ENCODE measurements at regions not wholly inside any gene's neighbourhood (a gene's known extent, or its start where the extent isn't known, plus 50 kb on each side); places are given as distances from the start of the nearest gene placed in this dataset.

- Histone ChIP-seq H3K4me1 (no peaks in the 10 kb centered on the region), H3K27me3 (ENCODE audit: insufficient read depth in 3 of 3, low read length in 2 of 3) (no peaks in the 10 kb centered on the region), H3K36me3 (ENCODE audit: insufficient read depth in 1 of 2, low read depth in 1 of 2) (no peaks in the 10 kb centered on the region), H3K4me3 (no peak overlapping the region), H3K9me3 (no peaks in the 10 kb centered on the region), H3K27ac (no peak overlapping the region)
- DNase-seq (no peak), ATAC-seq (no peak)
- intact Hi-C loops (cut with DNase I), result no loop called here
- 53 to 60% (median 59%) methylated on average over 2 of the region's 2 CpGs for WGBS, 3 donors
- no peak for TF ChIP-seq CTCF (IDR thresholded peaks at IDR 0.05)
These were observed 888.0 kb downstream of the NTRK3 start for GRCh38 chr15:87368511-87368910.

- no peaks in the 10 kb centered on the region for H3K36me3 ChIP-seq (ENCODE audit: insufficient read depth in 1 of 2, low read depth in 1 of 2)
- ATAC-seq (no peak), DNase-seq (no peak)
- H3K4me1 ChIP-seq, result no peaks in the 10 kb centered on the region
- no peak overlapping the region for H3K4me3 ChIP-seq
- H3K27me3 ChIP-seq (ENCODE audit: insufficient read depth in 3 of 3, low read length in 2 of 3), result no peaks in the 10 kb centered on the region
- intact Hi-C loops (cut with DNase I), result no loop called here
- TF ChIP-seq CTCF (IDR thresholded peaks at IDR 0.05), result no peak
- no peak overlapping the region for H3K27ac ChIP-seq
- 44 to 46% (median 46%) methylated on average over 2 of the region's 2 CpGs for WGBS, 3 donors
- no peaks in the 10 kb centered on the region for H3K9me3 ChIP-seq
These were observed 891.4 kb downstream of the NTRK3 start for GRCh38 chr15:87365186-87365585.

- Histone ChIP-seq H3K27ac (no peak overlapping the region), H3K4me3 (no peak overlapping the region), H3K4me1 (no peaks in the 10 kb centered on the region), H3K9me3 (no peaks in the 10 kb centered on the region), H3K36me3 (ENCODE audit: insufficient read depth in 1 of 2, low read depth in 1 of 2) (no peaks in the 10 kb centered on the region), H3K27me3 (ENCODE audit: insufficient read depth in 3 of 3, low read length in 2 of 3) (no peaks in the 10 kb centered on the region)
- WGBS, 3 donors, result 63 to 71% (median 69%) methylated on average over 2 of the region's 2 CpGs
- TF ChIP-seq CTCF (IDR thresholded peaks at IDR 0.05), result no peak
- DNase-seq (no peak), ATAC-seq (no peak)
- intact Hi-C loops (cut with DNase I), result no loop called here
These were observed 894.0 kb downstream of the NTRK3 start for GRCh38 chr15:87362531-87362930.

GRCh38 chr15:87357637-87358313, 898.8 kb downstream of the NTRK3 start:
- DNase-seq (no peak), ATAC-seq (no peak)
- no peak for TF ChIP-seq CTCF (IDR thresholded peaks at IDR 0.05)
- Histone ChIP-seq H3K27me3 (ENCODE audit: insufficient read depth in 3 of 3, low read length in 2 of 3) (no peaks in the 10 kb centered on the region), H3K4me1 (no peaks in the 10 kb centered on the region), H3K27ac (no peak overlapping the region), H3K36me3 (ENCODE audit: insufficient read depth in 1 of 2, low read depth in 1 of 2) (no peaks in the 10 kb centered on the region), H3K4me3 (no peak overlapping the region), H3K9me3 (no peaks in the 10 kb centered on the region)
- WGBS, 3 donors, result 36 to 69% (median 49%) methylated on average over 3 of the region's 3 CpGs
- intact Hi-C loops (cut with DNase I), result no loop called here

GRCh38 chr15:87355946-87356345, 900.6 kb downstream of the NTRK3 start:
- H3K4me3 ChIP-seq, result no peak overlapping the region
- H3K4me1 ChIP-seq, result no peaks in the 10 kb centered on the region
- 83 to 91% (median 88%) methylated on average over 1 of the region's 1 CpG for WGBS, 3 donors
- H3K36me3 ChIP-seq (ENCODE audit: insufficient read depth in 1 of 2, low read depth in 1 of 2), result no peaks in the 10 kb centered on the region
- intact Hi-C loops (cut with DNase I), result no loop called here
- no peak for DNase-seq
- no peaks in the 10 kb centered on the region for H3K9me3 ChIP-seq
- no peak overlapping the region for H3K27ac ChIP-seq
- no peak for TF ChIP-seq CTCF (IDR thresholded peaks at IDR 0.05)
- no peaks in the 10 kb centered on the region for H3K27me3 ChIP-seq (ENCODE audit: insufficient read depth in 3 of 3, low read length in 2 of 3)
- no peak for ATAC-seq

Data from psoas muscle (tissue), 7 donors.